ENCODE measurements at regions not wholly inside any gene's neighbourhood (a gene's known extent, or its start where the extent isn't known, plus 50 kb on each side); places are given as distances from the start of the nearest gene placed in this dataset.

GRCh38 chr13:79654520-79654919 is 173.6 kb downstream of the NDFIP2 start:
- Histone ChIP-seq H3K27me3 (ENCODE audit: insufficient read depth, low read length) (no peaks in the 10 kb centered on the region), H3K4me1 (ENCODE audit: control insufficient read depth in 1 of 2, insufficient read depth in 2 of 2, low read length in 2 of 2) (no peaks in the 10 kb centered on the region), H3K36me3 (ENCODE audit: control insufficient read depth in 1 of 2, insufficient read depth in 2 of 2, low read length in 2 of 2) (no peaks in the 10 kb centered on the region), H3K4me3 (replicated peaks in 1 of 2; ENCODE audit: low read depth in 1 of 2, low read length in 2 of 2) (no peak overlapping the region), H3K79me2 (ENCODE audit: insufficient read depth, low read length) (no peaks in the 10 kb centered on the region), H3K27ac (ENCODE audit: low read depth, low read length) (no peak overlapping the region), H3K9me2 (ENCODE audit: insufficient read depth) (no peaks in the 10 kb centered on the region), H4K20me1 (ENCODE audit: insufficient read depth) (no peaks in the 10 kb centered on the region), H3K4me2 (ENCODE audit: low read length) (no peak overlapping the region), H3K9ac (ENCODE audit: low read length) (no peak overlapping the region), H2AFZ (ENCODE audit: low read depth, low read length, poor library complexity, severe bottlenecking) (no peak overlapping the region), H3K9me3 (ENCODE audit: control insufficient read depth in 1 of 2, insufficient read depth in 1 of 2, low read depth in 1 of 2, low read length in 2 of 2) (no peaks in the 10 kb centered on the region)
- DNase-seq (ENCODE audit: low read depth, low spot score), result no peak
- ChIA-PET POLR2A (no interaction called here), CTCF (no interaction called here), RAD21 (ENCODE audit: low non-redundant PET in 1 of 2, low total read pairs in 2 of 2, uncharacterized antibody in 2 of 2, unreplicated experiment in 2 of 2) (no interaction called here)
- no peak for ATAC-seq
- TF ChIP-seq SIN3A (IDR thresholded peaks at IDR 0.05; ENCODE audit: low read depth) (no peak), YY1 (IDR thresholded peaks at IDR 0.05; ENCODE audit: extremely low read depth, insufficient replicate concordance, low read depth, low read length) (no peak), ZFX (IDR thresholded peaks at IDR 0.05) (no peak), EGR1 (IDR thresholded peaks at IDR 0.05; ENCODE audit: low read depth) (no peak), RAD21 (IDR thresholded peaks at IDR 0.05; ENCODE audit: low read depth) (no peak), CEBPB (IDR thresholded peaks at IDR 0.05; ENCODE audit: low read depth) (no peak), SP1 (IDR thresholded peaks at IDR 0.05; ENCODE audit: low read depth) (no peak), SRF (IDR thresholded peaks at IDR 0.05; ENCODE audit: low read depth) (no peak), JUND (IDR thresholded peaks at IDR 0.05) (no peak), MAX (IDR thresholded peaks at IDR 0.05) (no peak)
- TF ChIP-seq, protein P1, sequence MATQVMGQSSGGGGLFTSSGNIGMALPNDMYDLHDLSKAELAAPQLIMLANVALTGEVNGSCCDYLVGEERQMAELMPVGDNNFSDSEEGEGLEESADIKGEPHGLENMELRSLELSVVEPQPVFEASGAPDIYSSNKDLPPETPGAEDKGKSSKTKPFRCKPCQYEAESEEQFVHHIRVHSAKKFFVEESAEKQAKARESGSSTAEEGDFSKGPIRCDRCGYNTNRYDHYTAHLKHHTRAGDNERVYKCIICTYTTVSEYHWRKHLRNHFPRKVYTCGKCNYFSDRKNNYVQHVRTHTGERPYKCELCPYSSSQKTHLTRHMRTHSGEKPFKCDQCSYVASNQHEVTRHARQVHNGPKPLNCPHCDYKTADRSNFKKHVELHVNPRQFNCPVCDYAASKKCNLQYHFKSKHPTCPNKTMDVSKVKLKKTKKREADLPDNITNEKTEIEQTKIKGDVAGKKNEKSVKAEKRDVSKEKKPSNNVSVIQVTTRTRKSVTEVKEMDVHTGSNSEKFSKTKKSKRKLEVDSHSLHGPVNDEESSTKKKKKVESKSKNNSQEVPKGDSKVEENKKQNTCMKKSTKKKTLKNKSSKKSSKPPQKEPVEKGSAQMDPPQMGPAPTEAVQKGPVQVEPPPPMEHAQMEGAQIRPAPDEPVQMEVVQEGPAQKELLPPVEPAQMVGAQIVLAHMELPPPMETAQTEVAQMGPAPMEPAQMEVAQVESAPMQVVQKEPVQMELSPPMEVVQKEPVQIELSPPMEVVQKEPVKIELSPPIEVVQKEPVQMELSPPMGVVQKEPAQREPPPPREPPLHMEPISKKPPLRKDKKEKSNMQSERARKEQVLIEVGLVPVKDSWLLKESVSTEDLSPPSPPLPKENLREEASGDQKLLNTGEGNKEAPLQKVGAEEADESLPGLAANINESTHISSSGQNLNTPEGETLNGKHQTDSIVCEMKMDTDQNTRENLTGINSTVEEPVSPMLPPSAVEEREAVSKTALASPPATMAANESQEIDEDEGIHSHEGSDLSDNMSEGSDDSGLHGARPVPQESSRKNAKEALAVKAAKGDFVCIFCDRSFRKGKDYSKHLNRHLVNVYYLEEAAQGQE (IDR thresholded peaks at IDR 0.05; ENCODE audit: low read depth), result no peak
- intact Hi-C loops (cut with micrococcal nuclease), result no loop called here
- no TSS peak for BruUV-seq (replicated peaks)
